ENCODE measurements at regions not wholly inside any gene's neighbourhood (a gene's known extent, or its start where the extent isn't known, plus 50 kb on each side); places are given as distances from the start of the nearest gene placed in this dataset.
A peak's percentile ranks its signal among the peaks of the same experiment; 100 is the strongest.

- CTCF ChIA-PET: interaction anchor here (0.9 to 6.9 kb wide), 8 partner anchors 69 to 271 kb away, joined by 3 to 55 read pairs (median 6); no protein-coding TSS in a partner anchor
Observed at GRCh38 chr14:104292084-104292970, 153.9 kb downstream of the KIF26A start.

More at GRCh38 chr14:104292084-104292970, 153.9 kb downstream of the KIF26A start:
- H3K4me3 ChIP-seq (ENCODE audit: low read depth in 2 of 2, low read length in 1 of 2): no peak overlapping the region
- H3K79me2 ChIP-seq (ENCODE audit: insufficient read depth): no peaks in the 10 kb centered on the region
- no peak overlapping the region for H3K9ac ChIP-seq
- H3K36me3 ChIP-seq (replicated peaks in 1 of 2; ENCODE audit: control insufficient read depth in 1 of 2, insufficient read depth in 2 of 2, low read length in 1 of 2): no peaks in the 10 kb centered on the region
- H3K4me2 ChIP-seq: no peak overlapping the region
- peaks cover 3 to 78% of the 10 kb centered on the region in 2 experiments; a peak in 2 of 4 replicates for H3K4me1 ChIP-seq (ENCODE audit: control insufficient read depth in 1 of 2, insufficient read depth in 2 of 2, low read depth in 1 of 2, low read length in 1 of 2)
- H3K9me3 ChIP-seq: no peaks in the 10 kb centered on the region
- H3K9me2 ChIP-seq: no peaks in the 10 kb centered on the region
- peak overlapping the region in 1 of 2 experiments; percentile 93; a peak in 2 of 4 replicates for H3K27ac ChIP-seq (ENCODE audit: low read depth in 2 of 2, low read length in 1 of 2)
- no peak overlapping the region for H2AFZ ChIP-seq (ENCODE audit: low read depth)
- H3K27me3 ChIP-seq (ENCODE audit: insufficient read depth): no peaks in the 10 kb centered on the region
- TF ChIP-seq PBX3 (IDR thresholded peaks at IDR 0.05) (no peak), EP300 (IDR thresholded peaks at IDR 0.05; ENCODE audit: borderline replicate concordance in 1 of 2, low read depth in 1 of 2, low read length in 1 of 2) (no peak), USF1 (IDR thresholded peaks at IDR 0.05; ENCODE audit: borderline replicate concordance, low read depth) (no peak), RCOR1 (IDR thresholded peaks at IDR 0.05; ENCODE audit: low read length) (no peak), FOXM1 (IDR thresholded peaks at IDR 0.05; ENCODE audit: low read depth) (no peak), RAD21 (IDR thresholded peaks at IDR 0.05; ENCODE audit: low read length) (no peak), FOXJ3 (CRISPR knock-in tag; IDR thresholded peaks at IDR 0.05) (no peak), SMC3 (IDR thresholded peaks at IDR 0.05; ENCODE audit: low read depth, low read length) (no peak), IRF3 (IDR thresholded peaks at IDR 0.05; ENCODE audit: low read depth, low read length) (no peak)
- peaks cover 5% of the 10 kb centered on the region for H3F3A ChIP-seq (replicated peaks; ENCODE audit: insufficient read depth)
- no peak for DNase-seq
- no peaks in the 10 kb centered on the region for H4K20me1 ChIP-seq (ENCODE audit: insufficient read depth)
- 64% methylated on average over 25 of the region's 28 CpGs for WGBS (ENCODE audit: low lambda C conversion rate)
- POLR2A ChIA-PET: interaction anchor here (1.0 kb wide), 1 partner anchor 68 kb away, joined by 3 read pairs; no protein-coding TSS in a partner anchor

All from SK-N-SH (cell line).